B cell (primary cell): ENCODE measurements at regions not wholly inside any gene's neighbourhood (a gene's known extent, or its start where the extent isn't known, plus 50 kb on each side); places are given as distances from the start of the nearest gene placed in this dataset.
"Not testable (repeated sequence)": the region's sequence is repeated elsewhere in the genome, so short reads cannot be mapped to it uniquely, and the experiment has no call there.

Experiments used
- ATAC-seq: fragments of 200-7000 bp; cut with Tn5 transposase; one replicate; pipeline ENCODE4 v1.10.0; 2021; ENCODE audit warnings: low read depth, mild to moderate bottlenecking, moderate number of reproducible peaks, moderate library complexity
- CTCF ChIA-PET: fragments of 350-600 bp; sonication (Branson Sonifier 250); formaldehyde crosslinking; loops from one replicate; lab custom pipeline; 2021; ENCODE audit warnings: antibody characterized with exemption, inconsistent platforms; lab: Charles Lee
- POLR2A ChIA-PET: fragments of 350-600 bp; sonication (Branson Sonifier 250); formaldehyde crosslinking; loops from one replicate; lab custom pipeline; 2021; ENCODE audit warnings: antibody characterized with exemption; lab: Charles Lee
- DNase-seq: peaks from one replicate; pipeline ENCODE4 v3.0.0; 2013
- H2AFZ ChIP-seq: 2 replicates; pipeline ENCODE4 v1.6.1; 2012; ENCODE audit warnings: mild to moderate bottlenecking, low read depth, low read length; ENCODE audit not compliant: insufficient read depth, poor library complexity, severe bottlenecking
- H3K27ac ChIP-seq, 2 donors: 1 replicate in 1 of 2; 2 replicates in 1 of 2; pipeline ENCODE4 v1.5.1; 2012 to 2013; ENCODE audit warnings: low read length in 2 of 2, mild to moderate bottlenecking in 2 of 2, moderate library complexity in 1 of 2
- H3K27me3 ChIP-seq, 4 experiments: fragments of 200-600 bp in 1 of 4; sonication (generic) in 1 of 4; replicated peaks in 1 of 4; 1 replicate in 2 of 4; 2 replicates in 2 of 4; pipeline versions ENCODE4 v1.6.1 to v1.7.0; 2013 to 2016; ENCODE audit warnings: low read length in 3 of 4, mild to moderate bottlenecking in 2 of 4, mixed read lengths in 1 of 4, moderate library complexity in 1 of 4; ENCODE audit not compliant: insufficient read depth in 4 of 4, control insufficient read depth in 3 of 4; ENCODE audit errors: control extremely low read depth in 1 of 4
- H3K36me3 ChIP-seq, 2 experiments: replicated peaks in 1 of 2; 1 replicate in 1 of 2; 2 replicates in 1 of 2; pipeline versions ENCODE4 v1.6.1 to v1.7.1; 2013; ENCODE audit warnings: low read length in 1 of 2; ENCODE audit not compliant: insufficient read depth in 2 of 2, control insufficient read depth in 1 of 2; ENCODE audit errors: control extremely low read depth in 1 of 2, extremely low read depth in 1 of 2
- H3K4me1 ChIP-seq, 2 donors: fragments of 200-600 bp in 1 of 2; sonication (generic) in 1 of 2; 1 replicate in 1 of 2; 2 replicates in 1 of 2; pipeline versions ENCODE4 v1.5.1 to v1.6.1; 2013 to 2017; ENCODE audit warnings: low read length in 2 of 2; ENCODE audit not compliant: control insufficient read depth in 2 of 2, insufficient read depth in 2 of 2
- H3K4me2 ChIP-seq: replicated peaks from 2 replicates; pipeline ENCODE3; 2012; ENCODE audit warnings: mild to moderate bottlenecking, low read depth, low read length; ENCODE audit not compliant: poor library complexity, severe bottlenecking
- H3K4me3 ChIP-seq, 5 experiments: fragments of 200-600 bp in 1 of 5; sonication (generic) in 1 of 5; 1 replicate in 3 of 5; 2 replicates in 2 of 5; pipeline versions ENCODE4 v1.5.1 to v1.7.0; 2011 to 2016; ENCODE audit warnings: low read length in 4 of 5, mild to moderate bottlenecking in 4 of 5, low read depth in 2 of 5, control low read depth in 1 of 5, moderate library complexity in 1 of 5; ENCODE audit not compliant: insufficient read depth in 1 of 5; ENCODE audit errors: control extremely low read depth in 1 of 5, extremely low read depth in 1 of 5
- H3K79me2 ChIP-seq: fragments of 200-600 bp; sonication (generic); one replicate; pipeline ENCODE4 v1.6.0; 2016; ENCODE audit warnings: low read length; ENCODE audit not compliant: control insufficient read depth, insufficient read depth
- H3K9ac ChIP-seq: fragments of 200-600 bp; sonication (generic); 2 replicates; pipeline ENCODE4 v1.6.1; 2017; ENCODE audit warnings: mild to moderate bottlenecking, low read length, moderate library complexity
- H3K9me3 ChIP-seq, 3 donors: one replicate each; pipeline versions ENCODE4 v1.6.1 to v1.7.1; 2013; ENCODE audit warnings: low read length in 2 of 3; ENCODE audit not compliant: control insufficient read depth in 2 of 3, insufficient read depth in 1 of 3; ENCODE audit errors: control extremely low read depth in 1 of 3
- H4K20me1 ChIP-seq: 2 replicates; pipeline ENCODE4 v1.6.0; 2012; ENCODE audit warnings: mild to moderate bottlenecking, low read length; ENCODE audit not compliant: insufficient read depth, control insufficient read depth, poor library complexity, severe bottlenecking
- H3K27ac Mint-ChIP-seq: one replicate; pipeline ENCODE4 v1.8.0; 2021; ENCODE audit warnings: mixed read lengths
- H3K27me3 Mint-ChIP-seq: one replicate; pipeline ENCODE4 v1.8.0; 2021; ENCODE audit warnings: mixed read lengths
- H3K4me1 Mint-ChIP-seq: one replicate; pipeline ENCODE4 v1.8.0; 2021; ENCODE audit warnings: mixed read lengths
- H3K4me3 Mint-ChIP-seq: one replicate; pipeline ENCODE4 v1.8.0; 2021; ENCODE audit warnings: mixed read lengths
- H3K9me3 Mint-ChIP-seq: one replicate; pipeline ENCODE4 v1.8.0; 2022; ENCODE audit warnings: mixed read lengths; ENCODE audit not compliant: insufficient read depth
- EZH2 ChIP-seq: IDR thresholded peaks from 2 replicates; pipeline ENCODE4 v1.6.1; 2012; ENCODE audit warnings: borderline replicate concordance, low read depth, mild to moderate bottlenecking, moderate library complexity, low read length; ENCODE audit not compliant: insufficient read depth, poor library complexity, severe bottlenecking
- WGBS: methylation state at CpG from one replicate; pipeline ENCODE4 v1.1.5; 2013; ENCODE audit warnings: missing lambda C conversion rate; ENCODE audit not compliant: insufficient coverage; 5-methylcytosine and 5-hydroxymethylcytosine counted together
- intact Hi-C: fragments of 100-400 bp; cut with micrococcal nuclease; formaldehyde crosslinking; loops from one replicate; pipeline ENCODE4 v1.10.0; 2022
- TF ChIP-seq, protein P1 (sequence below): fragments of 200-600 bp; IDR thresholded peaks from one replicate; pipeline ENCODE4 v1.8.0; 2022; ENCODE audit warnings: antibody characterized with exemption, mild to moderate bottlenecking

DNA sequence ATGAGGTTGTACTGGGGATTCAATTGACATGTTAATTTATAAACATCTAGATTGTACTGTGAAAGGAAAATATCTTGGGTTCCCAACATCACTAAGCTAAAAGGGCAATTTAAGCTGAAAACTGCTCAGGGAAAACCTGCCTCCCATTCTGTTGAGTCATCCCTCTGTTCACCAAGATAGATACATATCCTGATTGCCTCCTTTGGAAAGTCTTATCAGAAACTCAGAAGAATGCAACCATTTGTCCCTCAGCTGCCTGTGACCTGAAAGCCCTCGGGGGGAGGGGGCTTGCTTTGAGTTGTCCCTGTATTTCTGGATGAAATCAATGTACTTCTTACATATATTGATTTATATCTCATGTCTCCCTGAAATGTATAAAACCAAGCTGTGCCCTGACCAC is 187.0 kb upstream of the ETV3 start:
- DNase-seq, result no peak
- H3K27me3 ChIP-seq, result peaks cover 0 to 12% (median 6%) of the 10 kb centered on the region in 4 experiments

DNA sequence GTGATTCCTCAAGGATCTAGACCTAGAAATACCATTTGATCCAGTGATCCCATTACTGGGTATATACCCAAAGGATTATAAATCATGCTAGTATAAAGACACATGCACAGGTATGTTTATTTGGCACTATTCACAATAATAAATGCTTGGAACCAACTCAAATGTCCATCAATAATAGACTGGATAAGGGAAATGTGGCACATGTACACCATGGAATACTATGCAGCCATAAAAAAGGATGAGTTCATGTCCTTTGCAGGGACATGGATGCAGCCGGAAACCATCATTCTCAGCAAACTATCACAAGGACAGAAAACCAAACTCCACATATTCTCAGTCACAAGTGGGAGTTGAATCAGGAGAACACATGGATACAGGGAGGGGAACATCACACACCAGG is 183.8 kb upstream of the ETV3 start:
- H3K4me1 ChIP-seq, H2AFZ ChIP-seq, H3K4me1 Mint-ChIP-seq, POLR2A ChIA-PET, H3K4me3 ChIP-seq, H3K4me3 Mint-ChIP-seq, ATAC-seq, H3K27ac Mint-ChIP-seq, DNase-seq, H3K4me2 ChIP-seq, H3K9ac ChIP-seq, H3K27ac ChIP-seq, H3K36me3 ChIP-seq, intact Hi-C loops, H3K79me2 ChIP-seq, CTCF ChIA-PET, H4K20me1 ChIP-seq: not testable (repeated sequence)
- Mint-ChIP-seq H3K9me3 (peaks cover 26% of the 10 kb centered on the region), H3K27me3 (peaks cover 61% of the 10 kb centered on the region)
- Histone ChIP-seq H3K27me3 (peaks cover 0 to 12% (median 6%) of the 10 kb centered on the region in 4 experiments), H3K9me3 (peaks cover 0 to 14% (median 0%) of the 10 kb centered on the region in 3 donors)
- no CpG with 5 or more reads among the region's 1 CpG for WGBS

More for the DNA sequence above, 187.0 kb upstream of the ETV3 start:
- Mint-ChIP-seq H3K27ac (no peak overlapping the region), H3K27me3 (peaks cover 51% of the 10 kb centered on the region), H3K4me3 (no peak overlapping the region), H3K4me1 (no peaks in the 10 kb centered on the region), H3K9me3 (peaks cover 9% of the 10 kb centered on the region)
- Histone ChIP-seq H3K9ac (no peak overlapping the region), H3K4me3 (no peak overlapping the region), H3K27ac (no peak overlapping the region), H2AFZ (no peak overlapping the region), H3K36me3 (no peaks in the 10 kb centered on the region), H4K20me1 (no peaks in the 10 kb centered on the region), H3K9me3 (no peaks in the 10 kb centered on the region), H3K79me2 (no peaks in the 10 kb centered on the region), H3K4me2 (no peak overlapping the region), H3K4me1 (no peaks in the 10 kb centered on the region)
- TF ChIP-seq EZH2, result no peak
- TF ChIP-seq, protein P1, sequence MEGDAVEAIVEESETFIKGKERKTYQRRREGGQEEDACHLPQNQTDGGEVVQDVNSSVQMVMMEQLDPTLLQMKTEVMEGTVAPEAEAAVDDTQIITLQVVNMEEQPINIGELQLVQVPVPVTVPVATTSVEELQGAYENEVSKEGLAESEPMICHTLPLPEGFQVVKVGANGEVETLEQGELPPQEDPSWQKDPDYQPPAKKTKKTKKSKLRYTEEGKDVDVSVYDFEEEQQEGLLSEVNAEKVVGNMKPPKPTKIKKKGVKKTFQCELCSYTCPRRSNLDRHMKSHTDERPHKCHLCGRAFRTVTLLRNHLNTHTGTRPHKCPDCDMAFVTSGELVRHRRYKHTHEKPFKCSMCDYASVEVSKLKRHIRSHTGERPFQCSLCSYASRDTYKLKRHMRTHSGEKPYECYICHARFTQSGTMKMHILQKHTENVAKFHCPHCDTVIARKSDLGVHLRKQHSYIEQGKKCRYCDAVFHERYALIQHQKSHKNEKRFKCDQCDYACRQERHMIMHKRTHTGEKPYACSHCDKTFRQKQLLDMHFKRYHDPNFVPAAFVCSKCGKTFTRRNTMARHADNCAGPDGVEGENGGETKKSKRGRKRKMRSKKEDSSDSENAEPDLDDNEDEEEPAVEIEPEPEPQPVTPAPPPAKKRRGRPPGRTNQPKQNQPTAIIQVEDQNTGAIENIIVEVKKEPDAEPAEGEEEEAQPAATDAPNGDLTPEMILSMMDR, result no peak
- intact Hi-C loops, result no loop called here
- POLR2A ChIA-PET, result no interaction called here
- ATAC-seq, result no peak
- WGBS, result no CpG with 5 or more reads among the region's 1 CpG
- CTCF ChIA-PET, result no interaction called here
